ENCODE measurements at regions not wholly inside any gene's neighbourhood (a gene's known extent, or its start where the extent isn't known, plus 50 kb on each side); places are given as distances from the start of the nearest gene placed in this dataset.

DNA sequence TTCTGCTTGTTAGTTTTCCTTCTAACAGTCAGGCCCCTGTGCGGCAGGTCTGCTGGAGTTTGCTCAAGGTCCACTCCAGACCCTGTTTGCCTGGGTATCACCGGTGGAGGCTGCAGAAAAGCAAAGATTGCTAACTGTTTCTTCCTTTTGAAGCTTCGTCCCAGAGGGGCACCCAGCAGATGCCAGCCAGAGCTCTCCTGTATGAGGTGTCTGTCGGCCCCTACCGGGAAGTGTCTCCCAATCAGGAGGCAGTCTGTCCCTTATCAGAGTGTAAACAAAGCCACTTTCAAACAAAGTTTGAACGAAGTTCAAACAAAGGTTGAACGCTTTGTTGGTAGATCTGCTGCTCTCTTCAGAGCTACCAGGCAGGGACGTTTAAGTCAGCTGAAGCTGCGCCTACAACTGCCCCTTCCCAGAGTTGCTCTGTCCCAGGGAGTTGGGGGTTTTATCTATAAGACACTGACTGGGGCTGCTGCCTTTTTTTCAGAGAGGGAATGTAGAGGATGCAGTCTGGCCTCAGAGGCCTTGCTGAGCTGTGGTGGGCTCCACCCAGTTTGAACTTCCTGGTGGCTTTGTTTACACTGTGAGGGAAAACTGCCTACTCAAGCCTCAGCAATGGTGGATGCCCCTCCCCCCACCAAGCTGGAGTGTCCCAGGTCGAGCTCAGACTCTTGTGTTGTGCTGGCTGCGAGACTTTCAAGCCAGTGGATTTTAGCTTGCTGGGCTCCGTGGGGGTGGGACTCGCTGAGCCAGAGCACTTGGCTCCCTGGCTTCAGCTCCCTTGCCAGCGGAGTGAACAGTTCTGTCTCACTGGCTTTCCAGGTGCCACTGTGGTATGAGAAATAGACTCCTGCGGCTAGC lies 401.8 kb downstream of the SRGAP2C start:
- no peak for TF ChIP-seq POLR2A (IDR thresholded peaks at IDR 0.05)
- TF ChIP-seq, protein P1, sequence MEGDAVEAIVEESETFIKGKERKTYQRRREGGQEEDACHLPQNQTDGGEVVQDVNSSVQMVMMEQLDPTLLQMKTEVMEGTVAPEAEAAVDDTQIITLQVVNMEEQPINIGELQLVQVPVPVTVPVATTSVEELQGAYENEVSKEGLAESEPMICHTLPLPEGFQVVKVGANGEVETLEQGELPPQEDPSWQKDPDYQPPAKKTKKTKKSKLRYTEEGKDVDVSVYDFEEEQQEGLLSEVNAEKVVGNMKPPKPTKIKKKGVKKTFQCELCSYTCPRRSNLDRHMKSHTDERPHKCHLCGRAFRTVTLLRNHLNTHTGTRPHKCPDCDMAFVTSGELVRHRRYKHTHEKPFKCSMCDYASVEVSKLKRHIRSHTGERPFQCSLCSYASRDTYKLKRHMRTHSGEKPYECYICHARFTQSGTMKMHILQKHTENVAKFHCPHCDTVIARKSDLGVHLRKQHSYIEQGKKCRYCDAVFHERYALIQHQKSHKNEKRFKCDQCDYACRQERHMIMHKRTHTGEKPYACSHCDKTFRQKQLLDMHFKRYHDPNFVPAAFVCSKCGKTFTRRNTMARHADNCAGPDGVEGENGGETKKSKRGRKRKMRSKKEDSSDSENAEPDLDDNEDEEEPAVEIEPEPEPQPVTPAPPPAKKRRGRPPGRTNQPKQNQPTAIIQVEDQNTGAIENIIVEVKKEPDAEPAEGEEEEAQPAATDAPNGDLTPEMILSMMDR (IDR thresholded peaks at IDR 0.05): no peak

All from thyroid gland (tissue), 4 donors.